GM18858 (cell line): ENCODE measurements at regions not wholly inside any gene's neighbourhood (a gene's known extent, or its start where the extent isn't known, plus 50 kb on each side); places are given as distances from the start of the nearest gene placed in this dataset.
A peak's percentile ranks its signal among the peaks of the same experiment; 100 is the strongest.
"Not testable (repeated sequence)": the region's sequence is repeated elsewhere in the genome, so short reads cannot be mapped to it uniquely, and the experiment has no call there.

Experiments
- ATAC-seq: cut with Tn5 transposase; IDR thresholded peaks from one replicate; pipeline ENCODE4 v1.9.1; 2021; ENCODE audit not compliant: unreplicated experiment

- no peak for ATAC-seq
These were observed 285.3 kb upstream of the GRAMD2B start for GRCh38 chr5:126137891-126138280.

GRCh38 chr5:126138281-126138931, 284.8 kb upstream of the GRAMD2B start:
- ATAC-seq: no peak

- no peak for ATAC-seq
These were observed 284.1 kb upstream of the GRAMD2B start for GRCh38 chr5:126139086-126139485.

- ATAC-seq: no peak
These were observed 283.4 kb upstream of the GRAMD2B start for GRCh38 chr5:126139773-126140172.

- ATAC-seq: peak; percentile 60
These were observed 279.6 kb upstream of the GRAMD2B start for GRCh38 chr5:126143622-126144021.

- not testable (repeated sequence) for ATAC-seq
These were observed 272.9 kb upstream of the GRAMD2B start for GRCh38 chr5:126150319-126150718.

- ATAC-seq: not testable (repeated sequence)
These were observed 267.9 kb upstream of the GRAMD2B start for GRCh38 chr5:126155298-126155697.

- ATAC-seq: no peak
These were observed 256.8 kb upstream of the GRAMD2B start for GRCh38 chr5:126166368-126166767.

GRCh38 chr5:126168785-126169184, 254.4 kb upstream of the GRAMD2B start:
- no peak for ATAC-seq

GRCh38 chr5:126171916-126172315, 251.3 kb upstream of the GRAMD2B start:
- ATAC-seq: no peak

GRCh38 chr5:126172812-126173211, 250.4 kb upstream of the GRAMD2B start:
- ATAC-seq: no peak

- no peak for ATAC-seq
These were observed 244.7 kb upstream of the GRAMD2B start for GRCh38 chr5:126178521-126178920.

GRCh38 chr5:126182971-126183695, 240.1 kb upstream of the GRAMD2B start:
- no peak for ATAC-seq

- no peak for ATAC-seq
These were observed 238.7 kb upstream of the GRAMD2B start for GRCh38 chr5:126184474-126184873.

- peak; percentile 42 for ATAC-seq
These were observed 237.0 kb upstream of the GRAMD2B start for GRCh38 chr5:126186210-126186609.

- ATAC-seq: no peak
These were observed 234.4 kb upstream of the GRAMD2B start for GRCh38 chr5:126188804-126189203.

- no peak for ATAC-seq
These were observed 234.0 kb upstream of the GRAMD2B start for GRCh38 chr5:126189231-126189630.

GRCh38 chr5:126189862-126190261, 233.3 kb upstream of the GRAMD2B start:
- ATAC-seq: no peak

- ATAC-seq: no peak
These were observed 231.0 kb upstream of the GRAMD2B start for GRCh38 chr5:126192226-126192625.

- no peak for ATAC-seq
These were observed 227.7 kb upstream of the GRAMD2B start for GRCh38 chr5:126195410-126196100.

- ATAC-seq: no peak
These were observed 224.7 kb upstream of the GRAMD2B start for GRCh38 chr5:126198531-126198930.

- no peak for ATAC-seq
These were observed 223.7 kb upstream of the GRAMD2B start for GRCh38 chr5:126199467-126199866.
